CD4-positive, alpha-beta T cell (primary cell): ENCODE measurements at regions not wholly inside any gene's neighbourhood (a gene's known extent, or its start where the extent isn't known, plus 50 kb on each side); places are given as distances from the start of the nearest gene placed in this dataset.

Source experiments
- ATAC-seq: fragments of 200-7000 bp; cut with Tn5 transposase; one replicate; pipeline ENCODE4 v1.10.0; 2022; ENCODE audit warnings: mild to moderate bottlenecking; ENCODE audit not compliant: poor library complexity
- CTCF ChIA-PET: fragments of 350-600 bp; sonication (Branson Sonifier 250); formaldehyde crosslinking; loops from one replicate; lab custom pipeline; 2021; ENCODE audit warnings: antibody characterized with exemption, inconsistent platforms; lab: Charles Lee
- POLR2A ChIA-PET: fragments of 350-600 bp; sonication (Branson Sonifier 250); formaldehyde crosslinking; loops from one replicate; lab custom pipeline; 2021; ENCODE audit warnings: antibody characterized with exemption, inconsistent platforms; lab: Charles Lee
- DNase-seq, 14 experiments: peaks; one replicate each; pipeline ENCODE4 v3.0.0-alpha.2; 2013 to 2020; ENCODE audit warnings: mixed read lengths in 2 of 14
- H3K27ac ChIP-seq, 2 donors: one replicate each; pipeline versions ENCODE4 v1.5.1 to v1.7.0; 2013; ENCODE audit warnings: low read length in 2 of 2, low read depth in 1 of 2, mild to moderate bottlenecking in 1 of 2
- H3K27me3 ChIP-seq, 2 experiments: 1 replicate in 1 of 2; 2 replicates in 1 of 2; pipeline versions ENCODE4 v1.6.1 to v1.7.0; 2013; ENCODE audit warnings: low read length in 2 of 2, control low read depth in 1 of 2, mild to moderate bottlenecking in 1 of 2, moderate library complexity in 1 of 2; ENCODE audit not compliant: insufficient read depth in 2 of 2, control insufficient read depth in 1 of 2
- H3K36me3 ChIP-seq: one replicate; pipeline ENCODE4 v1.6.1; 2013; ENCODE audit warnings: low read length, control low read depth; ENCODE audit not compliant: insufficient read depth
- H3K4me1 ChIP-seq: one replicate; pipeline ENCODE4 v1.6.1; 2013; ENCODE audit warnings: low read length, control low read depth; ENCODE audit not compliant: insufficient read depth
- H3K4me3 ChIP-seq: one replicate; pipeline ENCODE4 v1.5.1; 2013; ENCODE audit warnings: mild to moderate bottlenecking, low read length, moderate library complexity
- H3K9me3 ChIP-seq, 2 experiments: 1 replicate in 1 of 2; 2 replicates in 1 of 2; pipeline versions ENCODE4 v1.6.1 to v1.7.0; 2013; ENCODE audit warnings: low read length in 2 of 2, mild to moderate bottlenecking in 2 of 2, control low read depth in 1 of 2, moderate library complexity in 1 of 2; ENCODE audit not compliant: control insufficient read depth in 1 of 2, insufficient read depth in 1 of 2
- H3K27ac Mint-ChIP-seq: one replicate; pipeline ENCODE4 v1.8.0; 2020; ENCODE audit warnings: mixed read lengths
- H3K27me3 Mint-ChIP-seq: one replicate; pipeline ENCODE4 v1.8.0; 2021; ENCODE audit warnings: mixed read lengths
- H3K36me3 Mint-ChIP-seq: one replicate; pipeline ENCODE4 v1.8.0; 2021; ENCODE audit warnings: low read depth, mixed read lengths
- H3K4me1 Mint-ChIP-seq: one replicate; pipeline ENCODE4 v1.8.0; 2021; ENCODE audit warnings: low read depth, mixed read lengths
- H3K4me3 Mint-ChIP-seq: one replicate; pipeline ENCODE4 v1.8.0; 2020; ENCODE audit warnings: mild to moderate bottlenecking, mixed read lengths
- H3K9me3 Mint-ChIP-seq: one replicate; pipeline ENCODE4 v1.8.0; 2020; ENCODE audit warnings: mixed read lengths
- CTCF ChIP-seq: fragments of 200-600 bp; IDR thresholded peaks from one replicate; pipeline ENCODE4 v1.8.0; 2022; ENCODE audit warnings: antibody characterized with exemption, mild to moderate bottlenecking
- intact Hi-C, 2 experiments: fragments of 100-400 bp; cut with DNase I in 1 of 2; cut with micrococcal nuclease in 1 of 2; formaldehyde crosslinking; loops; one replicate each; pipeline versions ENCODE4 v1.15.1 to v1.9.0; 2023 to 2025; cut with DNase I, micrococcal nuclease

- H3K4me3 ChIP-seq: no peak overlapping the region
- H3K27me3 Mint-ChIP-seq: no peaks in the 10 kb centered on the region
- H3K27ac Mint-ChIP-seq: no peak overlapping the region
- H3K4me1 ChIP-seq: no peaks in the 10 kb centered on the region
- no peaks in the 10 kb centered on the region for H3K36me3 Mint-ChIP-seq
- H3K4me1 Mint-ChIP-seq: no peaks in the 10 kb centered on the region
- no peaks in the 10 kb centered on the region for H3K9me3 ChIP-seq
- H3K4me3 Mint-ChIP-seq: no peak overlapping the region
- H3K9me3 Mint-ChIP-seq: peaks cover 12% of the 10 kb centered on the region
- no peak overlapping the region for H3K27ac ChIP-seq
- intact Hi-C loops: no loop called here
- H3K36me3 ChIP-seq: no peaks in the 10 kb centered on the region
- TF ChIP-seq CTCF: no peak
- POLR2A ChIA-PET: no interaction called here
- ATAC-seq: no peak
- CTCF ChIA-PET: no interaction called here
- H3K27me3 ChIP-seq: no peaks in the 10 kb centered on the region
- DNase-seq: no peak
Observed at GRCh38 chr4:166625018-166625637, 609.2 kb downstream of the SPOCK3 start.

- Mint-ChIP-seq H3K4me1 (no peaks in the 10 kb centered on the region), H3K27me3 (no peaks in the 10 kb centered on the region), H3K36me3 (no peaks in the 10 kb centered on the region), H3K4me3 (no peak overlapping the region), H3K27ac (no peak overlapping the region), H3K9me3 (peaks cover 9% of the 10 kb centered on the region)
- no peak for ATAC-seq
- intact Hi-C loops: no loop called here
- TF ChIP-seq CTCF: no peak
- ChIA-PET CTCF (no interaction called here), POLR2A (no interaction called here)
- no peaks in the 10 kb centered on the region for H3K36me3 ChIP-seq
- no peak overlapping the region for H3K27ac ChIP-seq
- H3K4me3 ChIP-seq: no peak overlapping the region
- H3K9me3 ChIP-seq: no peaks in the 10 kb centered on the region
- no peaks in the 10 kb centered on the region for H3K27me3 ChIP-seq
- DNase-seq: no peak
- H3K4me1 ChIP-seq: no peaks in the 10 kb centered on the region
Observed at GRCh38 chr4:166628454-166628853, 605.8 kb downstream of the SPOCK3 start.

- Histone ChIP-seq H3K36me3 (no peaks in the 10 kb centered on the region), H3K27ac (no peak overlapping the region), H3K27me3 (no peaks in the 10 kb centered on the region), H3K9me3 (peaks cover 0 to 5% of the 10 kb centered on the region in 2 experiments), H3K4me3 (no peak overlapping the region), H3K4me1 (no peaks in the 10 kb centered on the region)
- Mint-ChIP-seq H3K9me3 (peaks cover 15% of the 10 kb centered on the region), H3K36me3 (no peaks in the 10 kb centered on the region), H3K27me3 (no peaks in the 10 kb centered on the region), H3K4me3 (no peak overlapping the region), H3K4me1 (no peaks in the 10 kb centered on the region), H3K27ac (no peak overlapping the region)
- CTCF ChIA-PET: no interaction called here
- intact Hi-C loops: no loop called here
- ATAC-seq: no peak
- TF ChIP-seq CTCF: no peak
- POLR2A ChIA-PET: no interaction called here
- DNase-seq: no peak
Observed at GRCh38 chr4:166635367-166635766, 598.9 kb downstream of the SPOCK3 start.
